Stomach (tissue), 8 donors: ENCODE measurements at regions not wholly inside any gene's neighbourhood (a gene's known extent, or its start where the extent isn't known, plus 50 kb on each side); places are given as distances from the start of the nearest gene placed in this dataset.

Source experiments
- DNase-seq, 2 donors: peaks; one replicate each; pipeline versions ENCODE4 v3.0.0 to v3.0.0-alpha.2; 2013 to 2019
- H3K27ac ChIP-seq, 5 donors: fragments of 200-600 bp in 4 of 5; sonication (generic) in 4 of 5; one replicate each; pipeline ENCODE4 v1.5.1; 2013 to 2019; ENCODE audit warnings: mild to moderate bottlenecking in 1 of 5, moderate library complexity in 1 of 5
- H3K27me3 ChIP-seq, 3 donors: fragments of 200-600 bp; sonication (generic); one replicate each; pipeline ENCODE4 v1.5.1; 2017 to 2019; ENCODE audit warnings: mixed run types in 1 of 3
- H3K36me3 ChIP-seq, 4 donors: fragments of 200-600 bp; sonication (generic); 1 replicate in 3 of 4; 2 replicates in 1 of 4; pipeline ENCODE4 v1.5.1; 2016 to 2019
- H3K4me1 ChIP-seq, 4 donors: fragments of 200-600 bp; sonication (generic); one replicate each; pipeline ENCODE4 v1.5.1; 2016 to 2019
- H3K4me3 ChIP-seq, 4 donors: fragments of 200-600 bp; sonication (generic) in 3 of 4; one replicate each; pipeline ENCODE4 v1.5.1; 2016 to 2019; ENCODE audit warnings: mild to moderate bottlenecking in 1 of 4
- H3K9me3 ChIP-seq, 4 donors: fragments of 200-600 bp; sonication (generic); one replicate each; pipeline ENCODE4 v1.5.1; 2016 to 2019
- EP300 ChIP-seq: sonication (generic); formaldehyde crosslinking; IDR thresholded peaks from one replicate; pipeline ENCODE4 v1.6.1; 2017; ENCODE audit warnings: antibody characterized with exemption
- POLR2A ChIP-seq, 4 donors: fragments of 450-650 bp; IDR thresholded peaks; one replicate each; pipeline ENCODE4 v1.6.1; 2016; ENCODE audit warnings: antibody characterized with exemption in 4 of 4, control low read depth in 2 of 4, mild to moderate bottlenecking in 1 of 4, moderate library complexity in 1 of 4
- POLR2AphosphoS5 ChIP-seq, 3 donors: sonication (generic); formaldehyde crosslinking; IDR thresholded peaks; one replicate each; pipeline ENCODE4 v1.6.1; 2016; ENCODE audit warnings: antibody characterized with exemption in 3 of 3
- WGBS, 5 donors: extraction: QIAGEN DNeasy Blood & Tissue Kit in 3 of 5; methylation state at CpG; one replicate each; pipeline versions ENCODE4 v1.1.5 to v1.1.7; 2013 to 2018; 5-methylcytosine and 5-hydroxymethylcytosine counted together
- intact Hi-C: fragments of 100-400 bp; cut with DNase I; formaldehyde crosslinking; loops from one replicate; pipeline ENCODE4 v1.15.1; 2023; ENCODE audit warnings: low total_unique reads
- TF ChIP-seq, protein P1 (sequence below), 7 experiments: fragments of 450-650 bp in 4 of 7; fragments of 200-600 bp in 3 of 7; sonication (generic) in 3 of 7; IDR thresholded peaks; one replicate each; pipeline ENCODE4 v1.5.1; 2016 to 2019; ENCODE audit warnings: antibody characterized with exemption in 7 of 7, control low read depth in 2 of 7, mild to moderate bottlenecking in 1 of 7
- donor health status: healthy with polysubstance abuse.
- donor health status: Bipolar disorder and iron deficiency.
- donor health status: healthy.

DNA sequence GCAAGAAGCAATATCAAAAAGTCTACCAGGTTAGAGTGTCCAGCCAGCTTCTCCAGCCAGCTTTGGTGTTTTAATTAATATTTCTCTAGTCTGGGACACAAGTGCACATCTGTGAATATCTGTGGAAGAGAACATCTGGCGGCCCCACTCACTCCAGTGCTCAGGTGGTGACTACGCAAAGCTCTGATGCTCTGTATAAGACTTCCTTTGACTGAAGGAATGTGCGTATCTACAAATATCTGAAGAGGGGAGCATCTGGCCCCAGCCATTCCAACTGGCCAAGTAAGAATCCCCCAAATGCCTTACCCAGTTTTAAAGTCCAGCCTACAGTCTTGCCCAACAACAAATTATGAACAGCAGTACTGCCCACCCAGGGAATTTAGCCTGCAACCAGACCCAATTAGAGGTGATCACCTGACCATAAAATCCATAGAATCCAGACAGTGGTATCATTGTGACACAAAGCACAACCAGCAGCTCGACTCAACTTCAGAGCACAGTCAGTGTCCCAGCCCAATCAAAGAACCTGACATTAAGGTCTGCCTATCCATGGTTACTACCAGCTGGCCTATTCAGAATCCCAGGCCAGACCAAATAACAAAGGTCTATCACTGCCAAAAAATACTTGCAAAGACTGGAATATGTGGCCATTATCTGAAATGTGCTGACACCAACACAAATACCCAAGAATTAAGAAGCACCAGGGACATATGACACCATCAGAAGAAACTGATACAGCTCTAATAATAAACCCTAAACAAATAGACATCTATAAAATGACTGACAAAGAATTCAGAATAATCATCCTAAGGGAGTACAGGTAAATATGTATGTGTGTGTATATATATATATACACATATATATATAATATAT, 76.1 kb upstream of the MANEA start:
- DNase-seq, result no peak
- Histone ChIP-seq H3K27ac (no peak overlapping the region), H3K27me3 (no peaks in the 10 kb centered on the region), H3K4me1 (no peaks in the 10 kb centered on the region), H3K4me3 (no peak overlapping the region), H3K9me3 (peaks cover 0 to 23% (median 19%) of the 10 kb centered on the region in 4 donors), H3K36me3 (no peaks in the 10 kb centered on the region)
- intact Hi-C loops, result no loop called here
- TF ChIP-seq EP300 (no peak), POLR2AphosphoS5 (IDR thresholded peaks at IDR 0.05) (no peak), POLR2A (IDR thresholded peaks at IDR 0.05) (no peak)
- TF ChIP-seq, protein P1, sequence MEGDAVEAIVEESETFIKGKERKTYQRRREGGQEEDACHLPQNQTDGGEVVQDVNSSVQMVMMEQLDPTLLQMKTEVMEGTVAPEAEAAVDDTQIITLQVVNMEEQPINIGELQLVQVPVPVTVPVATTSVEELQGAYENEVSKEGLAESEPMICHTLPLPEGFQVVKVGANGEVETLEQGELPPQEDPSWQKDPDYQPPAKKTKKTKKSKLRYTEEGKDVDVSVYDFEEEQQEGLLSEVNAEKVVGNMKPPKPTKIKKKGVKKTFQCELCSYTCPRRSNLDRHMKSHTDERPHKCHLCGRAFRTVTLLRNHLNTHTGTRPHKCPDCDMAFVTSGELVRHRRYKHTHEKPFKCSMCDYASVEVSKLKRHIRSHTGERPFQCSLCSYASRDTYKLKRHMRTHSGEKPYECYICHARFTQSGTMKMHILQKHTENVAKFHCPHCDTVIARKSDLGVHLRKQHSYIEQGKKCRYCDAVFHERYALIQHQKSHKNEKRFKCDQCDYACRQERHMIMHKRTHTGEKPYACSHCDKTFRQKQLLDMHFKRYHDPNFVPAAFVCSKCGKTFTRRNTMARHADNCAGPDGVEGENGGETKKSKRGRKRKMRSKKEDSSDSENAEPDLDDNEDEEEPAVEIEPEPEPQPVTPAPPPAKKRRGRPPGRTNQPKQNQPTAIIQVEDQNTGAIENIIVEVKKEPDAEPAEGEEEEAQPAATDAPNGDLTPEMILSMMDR (IDR thresholded peaks at IDR 0.05), result no peak
- 91 to 97% (median 96%) methylated on average over 4 of the region's 4 CpGs for WGBS, 5 donors

DNA sequence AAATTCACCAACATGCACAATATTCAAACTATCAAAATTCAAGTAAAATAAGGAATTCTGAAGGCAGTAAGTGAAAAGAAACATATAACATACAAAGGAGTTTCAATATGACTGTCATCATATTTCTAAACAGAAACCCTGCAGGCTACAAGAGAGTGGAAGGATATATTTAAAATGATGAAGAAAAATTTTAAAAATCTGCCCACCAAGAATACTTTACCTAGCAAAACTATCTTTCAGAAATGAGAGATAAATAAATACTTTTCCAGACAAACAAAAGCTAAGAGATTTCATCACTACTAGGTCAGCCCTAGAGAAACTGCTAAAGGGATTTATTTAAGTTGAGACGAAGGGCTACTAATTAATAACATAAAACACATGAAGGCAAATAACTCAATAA, 73.8 kb upstream of the MANEA start:
- TF ChIP-seq EP300, result no peak
- TF ChIP-seq, protein P1 (IDR thresholded peaks at IDR 0.05), result no peak
- no peak for TF ChIP-seq POLR2AphosphoS5 (IDR thresholded peaks at IDR 0.05)
- Histone ChIP-seq H3K36me3 (no peaks in the 10 kb centered on the region), H3K27me3 (no peaks in the 10 kb centered on the region), H3K4me1 (no peaks in the 10 kb centered on the region), H3K4me3 (no peak overlapping the region), H3K27ac (no peak overlapping the region), H3K9me3 (peaks cover 0 to 13% (median 11%) of the 10 kb centered on the region in 4 donors)
- intact Hi-C loops, result no loop called here
- WGBS, 5 donors, result 89 to 98% (median 96%) methylated on average over 1 of the region's 1 CpG
- no peak for DNase-seq

DNA sequence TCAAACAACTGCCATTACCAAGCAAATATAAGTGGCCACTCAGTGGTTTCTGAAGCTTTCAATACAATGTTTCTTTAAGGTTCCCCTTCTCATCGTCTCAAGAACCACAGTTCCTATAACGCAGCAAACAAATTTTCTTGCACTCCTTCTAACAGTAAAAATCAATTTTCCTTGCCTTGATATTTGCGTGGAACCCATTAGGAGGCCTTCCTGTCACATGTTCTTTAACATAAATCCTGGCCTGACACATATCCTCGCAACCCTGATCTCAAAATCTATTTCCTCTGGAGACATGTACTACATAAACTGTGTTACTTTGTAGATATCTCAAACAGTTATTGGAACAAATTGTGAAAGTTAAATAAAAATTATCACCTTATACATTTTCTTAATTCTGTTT, 65.9 kb upstream of the MANEA start:
- Histone ChIP-seq H3K4me3 (no peak overlapping the region), H3K4me1 (no peaks in the 10 kb centered on the region), H3K36me3 (no peaks in the 10 kb centered on the region), H3K9me3 (no peaks in the 10 kb centered on the region), H3K27ac (no peak overlapping the region), H3K27me3 (no peaks in the 10 kb centered on the region)
- intact Hi-C loops, result no loop called here
- no peak for DNase-seq
- no peak for TF ChIP-seq POLR2AphosphoS5 (IDR thresholded peaks at IDR 0.05)
- TF ChIP-seq, protein P1 (IDR thresholded peaks at IDR 0.05), result no peak
- TF ChIP-seq POLR2A (IDR thresholded peaks at IDR 0.05), result no peak
- no peak for TF ChIP-seq EP300
- WGBS, 5 donors, result 31 to 53% (median 41%) methylated on average over 4 of the region's 4 CpGs

DNA sequence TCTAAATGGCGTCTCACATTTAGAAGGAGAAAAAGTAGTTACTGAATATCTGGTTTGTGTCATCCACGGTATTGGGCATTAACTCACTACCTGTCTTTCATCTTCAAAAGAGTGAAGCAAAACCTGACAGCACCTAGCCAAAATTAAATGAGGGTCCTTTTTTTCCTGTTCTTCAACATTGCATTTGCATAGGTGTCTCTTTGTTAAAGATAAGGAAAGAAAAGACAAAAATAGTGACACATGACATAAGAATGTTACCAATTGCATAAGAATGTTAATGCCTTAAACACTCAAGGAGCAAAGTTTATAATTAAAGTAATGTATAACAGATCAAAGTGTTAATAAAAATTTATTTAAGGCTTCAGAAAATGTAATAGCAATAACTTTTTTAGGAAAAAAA, 61.4 kb upstream of the MANEA start:
- 76 to 85% (median 82%) methylated on average over 2 of the region's 2 CpGs for WGBS, 5 donors
- no peaks in the 10 kb centered on the region for H3K36me3 ChIP-seq
- TF ChIP-seq EP300 (no peak), POLR2A (IDR thresholded peaks at IDR 0.05) (no peak), POLR2AphosphoS5 (IDR thresholded peaks at IDR 0.05) (no peak)
- TF ChIP-seq, protein P1 (IDR thresholded peaks at IDR 0.05), result no peak
- H3K9me3 ChIP-seq, result no peaks in the 10 kb centered on the region
- intact Hi-C loops, result no loop called here
- H3K27ac ChIP-seq, result no peak overlapping the region
- no peaks in the 10 kb centered on the region for H3K4me1 ChIP-seq
- H3K27me3 ChIP-seq, result no peaks in the 10 kb centered on the region
- no peak for DNase-seq
- H3K4me3 ChIP-seq, result no peak overlapping the region
